Esophagus squamous epithelium (tissue), 5 donors: ENCODE measurements at regions not wholly inside any gene's neighbourhood (a gene's known extent, or its start where the extent isn't known, plus 50 kb on each side); places are given as distances from the start of the nearest gene placed in this dataset.

Experiments
- DNase-seq: peaks from one replicate; lab custom pipeline; 2025; lab: John Stamatoyannopoulos, UW
- H3K27ac ChIP-seq, 4 donors: fragments of 200-600 bp; sonication (generic); one replicate each; pipeline ENCODE4 v1.5.1; 2016 to 2019; ENCODE audit warnings: mild to moderate bottlenecking in 1 of 4
- H3K27me3 ChIP-seq, 4 donors: fragments of 200-600 bp; sonication (generic); 1 replicate in 3 of 4; 2 replicates in 1 of 4; pipeline versions ENCODE4 v1.5.1 to v1.6.0; 2017 to 2021; ENCODE audit warnings: antibody characterized with exemption in 1 of 4
- H3K36me3 ChIP-seq, 3 donors: fragments of 200-600 bp; sonication (generic); one replicate each; pipeline ENCODE4 v1.5.1; 2016 to 2019
- H3K4me1 ChIP-seq, 3 donors: fragments of 200-600 bp; sonication (generic); one replicate each; pipeline ENCODE4 v1.5.1; 2017 to 2019
- H3K4me3 ChIP-seq, 4 donors: fragments of 200-600 bp; sonication (generic); 1 replicate in 3 of 4; 2 replicates in 1 of 4; pipeline ENCODE4 v1.5.1; 2016 to 2019; ENCODE audit warnings: mild to moderate bottlenecking in 2 of 4, moderate library complexity in 1 of 4
- H3K9me3 ChIP-seq, 3 donors: fragments of 200-600 bp; sonication (generic); one replicate each; pipeline ENCODE4 v1.5.1; 2016 to 2019
- CTCF ChIP-seq, 6 experiments: fragments of 450-650 bp in 4 of 6; fragments of 200-600 bp in 2 of 6; sonication (generic) in 2 of 6; IDR thresholded peaks; one replicate each; pipeline ENCODE4 v1.5.1; 2016 to 2019; ENCODE audit warnings: antibody characterized with exemption in 6 of 6, mild to moderate bottlenecking in 4 of 6, moderate library complexity in 4 of 6
- POLR2A ChIP-seq, 4 donors: fragments of 450-650 bp; IDR thresholded peaks; one replicate each; pipeline ENCODE4 v1.6.1; 2017; ENCODE audit warnings: antibody characterized with exemption in 4 of 4, mild to moderate bottlenecking in 4 of 4, moderate library complexity in 3 of 4
- WGBS, 2 donors: methylation state at CpG; one replicate each; pipeline ENCODE4 v1.1.5; 2018; 5-methylcytosine and 5-hydroxymethylcytosine counted together
- intact Hi-C: fragments of 100-400 bp; cut with DNase I; formaldehyde crosslinking; loops from one replicate; pipeline ENCODE4 v1.15.0; 2022
- donor health status: DM: yes; HTN: yes; CAD: no.

DNA sequence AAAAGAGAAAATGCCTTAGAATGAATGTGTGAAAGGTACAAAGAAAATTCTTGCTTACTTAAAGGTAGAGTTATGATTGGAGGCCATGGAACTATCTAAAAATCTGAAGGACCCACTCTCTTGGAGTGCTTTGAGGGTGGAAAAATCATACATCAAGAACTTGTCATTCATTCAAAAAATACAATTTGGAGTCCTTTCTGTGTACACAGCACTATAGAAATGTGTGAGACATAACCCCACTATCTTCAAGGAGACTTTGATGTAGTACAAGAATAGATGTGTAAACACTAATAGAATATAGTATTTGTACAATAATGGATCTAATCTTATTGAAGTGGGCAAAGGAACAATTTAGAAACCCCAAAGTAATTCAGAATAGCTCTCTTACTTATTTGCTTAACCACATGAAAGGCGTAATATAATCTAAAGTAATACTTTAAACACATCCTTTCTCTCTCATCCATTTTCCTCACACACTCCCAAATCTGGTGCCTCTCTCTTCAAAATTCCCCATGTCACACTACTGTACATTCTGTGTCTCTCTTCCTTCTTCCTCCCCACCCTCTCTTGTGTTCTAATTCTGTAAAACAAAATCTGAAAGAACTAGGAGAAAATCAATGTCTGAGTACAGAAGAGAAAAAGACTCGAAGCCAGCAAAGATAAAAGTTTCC is 166.7 kb downstream of the DNAJB9 start:
- no peak for TF ChIP-seq POLR2A (IDR thresholded peaks at IDR 0.05)
- no peak for TF ChIP-seq CTCF (IDR thresholded peaks at IDR 0.05)
- intact Hi-C loops, result no loop called here
- Histone ChIP-seq H3K27me3 (no peaks in the 10 kb centered on the region), H3K36me3 (no peaks in the 10 kb centered on the region), H3K4me1 (no peaks in the 10 kb centered on the region), H3K9me3 (no peaks in the 10 kb centered on the region), H3K27ac (no peak overlapping the region), H3K4me3 (no peak overlapping the region)
- DNase-seq, result no peak
- 55 to 56% methylated on average over 2 of the region's 2 CpGs for WGBS, 2 donors

GRCh38 chr7:108770981-108771745 is 201.5 kb downstream of the DNAJB9 start:
- no peak for TF ChIP-seq POLR2A (IDR thresholded peaks at IDR 0.05)
- H3K4me1 ChIP-seq, result no peaks in the 10 kb centered on the region
- H3K27ac ChIP-seq, result no peak overlapping the region
- no peak for DNase-seq
- intact Hi-C loops, result no loop called here
- no peaks in the 10 kb centered on the region for H3K27me3 ChIP-seq
- no peaks in the 10 kb centered on the region for H3K9me3 ChIP-seq
- H3K4me3 ChIP-seq, result no peak overlapping the region
- 63 to 71% methylated on average over 3 of the region's 3 CpGs for WGBS, 2 donors
- no peaks in the 10 kb centered on the region for H3K36me3 ChIP-seq

- TF ChIP-seq POLR2A (IDR thresholded peaks at IDR 0.05), result no peak
- TF ChIP-seq CTCF (IDR thresholded peaks at IDR 0.05), result no peak
- Histone ChIP-seq H3K4me1 (no peaks in the 10 kb centered on the region), H3K36me3 (no peaks in the 10 kb centered on the region), H3K27ac (no peak overlapping the region), H3K4me3 (no peak overlapping the region), H3K27me3 (no peaks in the 10 kb centered on the region), H3K9me3 (no peaks in the 10 kb centered on the region)
- no peak for DNase-seq
- WGBS, 2 donors, result 51 to 63% methylated on average over 2 of the region's 2 CpGs
- intact Hi-C loops, result no loop called here
These were observed 202.2 kb downstream of the DNAJB9 start for GRCh38 chr7:108771853-108772252.

DNA sequence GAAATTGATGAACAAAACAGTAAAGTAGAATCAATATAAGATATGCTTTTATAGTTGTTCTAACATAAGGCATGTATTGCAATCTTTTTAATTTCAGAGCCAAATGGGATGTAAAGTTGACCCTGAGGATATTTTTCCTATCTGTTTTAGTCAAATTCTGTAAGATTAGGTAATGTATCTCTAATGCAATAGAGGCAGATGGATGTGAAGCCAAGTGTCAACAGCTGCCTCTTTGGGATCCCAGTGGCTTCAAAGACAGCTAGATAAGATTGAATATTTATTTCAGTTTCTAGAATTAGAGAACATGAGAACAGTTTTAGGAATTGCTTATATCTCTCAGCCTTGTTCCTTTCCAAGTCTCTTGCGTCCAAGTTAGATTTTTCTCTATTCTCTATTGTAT is 208.3 kb downstream of the DNAJB9 start:
- WGBS, 2 donors, result 44 to 65% methylated on average over 1 of the region's 1 CpG
- TF ChIP-seq CTCF (IDR thresholded peaks at IDR 0.05) (no peak), POLR2A (IDR thresholded peaks at IDR 0.05) (no peak)
- no peak for DNase-seq
- Histone ChIP-seq H3K27ac (no peak overlapping the region), H3K4me1 (no peaks in the 10 kb centered on the region), H3K9me3 (no peaks in the 10 kb centered on the region), H3K36me3 (no peaks in the 10 kb centered on the region), H3K27me3 (no peaks in the 10 kb centered on the region), H3K4me3 (no peak overlapping the region)
- intact Hi-C loops, result no loop called here

GRCh38 chr7:108789451-108789850 is 219.8 kb downstream of the DNAJB9 start:
- Histone ChIP-seq H3K27ac (no peak overlapping the region), H3K9me3 (peaks cover 0 to 5% (median 0%) of the 10 kb centered on the region in 3 donors), H3K4me3 (no peak overlapping the region), H3K4me1 (no peaks in the 10 kb centered on the region), H3K36me3 (no peaks in the 10 kb centered on the region), H3K27me3 (no peaks in the 10 kb centered on the region)
- no peak for DNase-seq
- intact Hi-C loops, result no loop called here
- TF ChIP-seq CTCF (IDR thresholded peaks at IDR 0.05) (no peak), POLR2A (IDR thresholded peaks at IDR 0.05) (no peak)
- WGBS, 2 donors, result 76 to 91% methylated on average over 1 of the region's 1 CpG
